HepG2 (cell line): ENCODE measurements at regions not wholly inside any gene's neighbourhood (a gene's known extent, or its start where the extent isn't known, plus 50 kb on each side); places are given as distances from the start of the nearest gene placed in this dataset.

ENCODE experiments used
- ATAC-seq: fragments of 200-7000 bp; cut with Tn5 transposase; 3 replicates; pipeline ENCODE4 v1.9.1; 2020; ENCODE audit warnings: mild to moderate bottlenecking, moderate library complexity
- BruUV-seq: library from RNA; stranded (reverse); fragments of 400-500 nt; replicated peaks from 2 replicates; lab custom pipeline; 2021; lab: Mats Ljungman, UMichigan
- CTCF ChIA-PET: fragments of 300-600 bp; formaldehyde crosslinking; extraction: SDS; loops from one replicate; lab custom pipeline; 2021; ENCODE audit warnings: low total read pairs, inconsistent platforms, low intra/inter-chr PET ratio; lab: Yijun Ruan, JAX
- POLR2A ChIA-PET: fragments of 350-600 bp; sonication (Branson Sonifier 250); formaldehyde crosslinking; loops from one replicate; lab custom pipeline; 2020; ENCODE audit warnings: antibody characterized with exemption, inconsistent platforms; lab: Yijun Ruan, JAX
- DNase-seq: peaks from one replicate; pipeline ENCODE4 v3.0.0-alpha.2; 2015; ENCODE audit warnings: low spot score
- FAIRE-seq: peaks from 3 replicates; lab custom pipeline; 2011; peaks lifted over from hg19 to GRCh38; lab: Jason Lieb, UNC
- H2AFZ ChIP-seq: one replicate; pipeline ENCODE4 v1.6.1; 2011; ENCODE audit warnings: low read length, inconsistent platforms
- H3K27ac ChIP-seq: fragments of 300-600 bp; 3 replicates; pipeline ENCODE4 v1.8.0; 2011; ENCODE audit warnings: mixed run types, mild to moderate bottlenecking, mixed read lengths, low read length, inconsistent platforms; ENCODE audit not compliant: insufficient read depth; ENCODE audit errors: extremely low read length
- H3K27me3 ChIP-seq, 2 experiments: fragments of 200-600 bp in 1 of 2; 2 replicates in 1 of 2; 3 replicates in 1 of 2; pipeline versions ENCODE4 v1.6.0 to v1.8.0; 2011; ENCODE audit warnings: low read length in 2 of 2, mild to moderate bottlenecking in 2 of 2, moderate library complexity in 2 of 2, inconsistent platforms in 1 of 2; ENCODE audit not compliant: insufficient read depth in 2 of 2, control insufficient read depth in 1 of 2
- H3K36me3 ChIP-seq, 2 experiments: fragments of 200-600 bp in 1 of 2; replicated peaks in 1 of 2; 2 replicates in 1 of 2; 3 replicates in 1 of 2; pipeline versions ENCODE4 v1.5.1 to v1.8.0; 2011; ENCODE audit warnings: low read length in 2 of 2, inconsistent platforms in 1 of 2; ENCODE audit not compliant: insufficient read depth in 2 of 2, control insufficient read depth in 1 of 2
- H3K4me1 ChIP-seq: 2 replicates; pipeline ENCODE4 v1.5.1; 2012; ENCODE audit warnings: low read length, inconsistent platforms; ENCODE audit not compliant: insufficient read depth
- H3K4me2 ChIP-seq: 2 replicates; pipeline ENCODE4 v1.6.0; 2011; ENCODE audit warnings: low read depth, low read length, inconsistent platforms
- H3K4me3 ChIP-seq, 3 experiments: fragments of 200-600 bp in 1 of 3; sonication (generic), shearing (Covaris generic) in 1 of 3; replicated peaks in 1 of 3; 2 replicates each; pipeline ENCODE4 v1.5.1; 2011 to 2016; ENCODE audit warnings: low read length in 3 of 3, inconsistent platforms in 2 of 3, low read depth in 2 of 3, mild to moderate bottlenecking in 2 of 3, control low read depth in 1 of 3, mixed read lengths in 1 of 3; ENCODE audit not compliant: insufficient read depth in 1 of 3
- H3K79me2 ChIP-seq: one replicate; pipeline ENCODE4 v1.6.1; 2011; ENCODE audit warnings: low read length, inconsistent platforms; ENCODE audit not compliant: insufficient read depth
- H3K9ac ChIP-seq: 2 replicates; pipeline ENCODE4 v1.6.0; 2011; ENCODE audit warnings: mild to moderate bottlenecking, low read depth, low read length, inconsistent platforms; ENCODE audit not compliant: insufficient read depth
- H3K9me3 ChIP-seq: 2 replicates; pipeline ENCODE4 v1.5.1; 2012; ENCODE audit warnings: mild to moderate bottlenecking, low read length
- H4K20me1 ChIP-seq: 2 replicates; pipeline ENCODE4 v1.6.0; 2011; ENCODE audit warnings: inconsistent platforms, mild to moderate bottlenecking, low read length, moderate library complexity; ENCODE audit not compliant: insufficient read depth
- AHR ChIP-seq: IDR thresholded peaks from 2 replicates; pipeline ENCODE4 v1.6.1; 2018; ENCODE audit warnings: missing genetic modification reagents, missing compliant biosample characterization
- ATF1 ChIP-seq: IDR thresholded peaks from 2 replicates; pipeline ENCODE4 v1.6.1; 2016; ENCODE audit warnings: mild to moderate bottlenecking, control low read depth
- CHD4 ChIP-seq: fragments of 200-600 bp; sonication (generic); IDR thresholded peaks from 2 replicates; pipeline ENCODE4 v1.7.0; 2017; ENCODE audit warnings: mild to moderate bottlenecking, low read length, borderline replicate concordance
- GLMP ChIP-seq: sonication (generic); formaldehyde crosslinking; IDR thresholded peaks from 2 replicates; pipeline ENCODE4 v1.9.0; 2021; ENCODE audit warnings: missing genetic modification reagents, mild to moderate bottlenecking, borderline replicate concordance
- MIXL1 ChIP-seq: IDR thresholded peaks from 2 replicates; pipeline ENCODE4 v1.6.1; 2016
- RARA ChIP-seq: IDR thresholded peaks from 2 replicates; pipeline ENCODE4 v1.6.1; 2016; ENCODE audit warnings: missing genetic modification reagents, missing compliant biosample characterization
- SALL2 ChIP-seq: sonication (generic); formaldehyde crosslinking; IDR thresholded peaks from 2 replicates; pipeline ENCODE4 v1.8.1; 2023; ENCODE audit warnings: mild to moderate bottlenecking, missing genetic modification reagents, inconsistent platforms
- TBP ChIP-seq: sonication (generic); formaldehyde crosslinking; IDR thresholded peaks from 2 replicates; pipeline ENCODE4 v1.5.0; 2020; ENCODE audit warnings: missing genetic modification reagents
- ZNF121 ChIP-seq: sonication (generic); formaldehyde crosslinking; IDR thresholded peaks from 2 replicates; pipeline ENCODE4 v1.5.0; 2020; ENCODE audit warnings: mild to moderate bottlenecking, missing genetic modification reagents
- ZNF558 ChIP-seq: sonication (generic); formaldehyde crosslinking; IDR thresholded peaks from 2 replicates; pipeline ENCODE4 v1.9.0; 2022; ENCODE audit warnings: mild to moderate bottlenecking, missing genetic modification reagents, borderline replicate concordance
- WGBS: methylation state at CpG from one replicate; pipeline ENCODE4 v1.1.6; 2017; ENCODE audit warnings: low lambda C conversion rate; 5-methylcytosine and 5-hydroxymethylcytosine counted together
- in situ Hi-C: cut with HindIII; loops from 2 replicates; pipeline ENCODE4 v1.10.0; 2017; ENCODE audit warnings: low pct_unique_long_range_greater_than_20kb; ENCODE audit not compliant: extremely low pct_ligation_motif_present
- intact Hi-C: fragments of 100-400 bp; cut with micrococcal nuclease; formaldehyde crosslinking; loops from one replicate; pipeline ENCODE4 v1.10.0; 2022; ENCODE audit not compliant: unreplicated experiment
- TF ChIP-seq, protein P1 (sequence below): conservative IDR thresholded peaks from 2 replicates; pipeline ENCODE4 v1.6.1; 2018; ENCODE audit warnings: missing genetic modification reagents

GRCh38 chr3:182737825-182738224 lies 55.5 kb upstream of the ATP11B start:
- DNase-seq (no peak), FAIRE-seq (no peak), ATAC-seq (no peak)
- Histone ChIP-seq H3K79me2 (no peaks in the 10 kb centered on the region), H3K4me1 (no peaks in the 10 kb centered on the region), H3K9me3 (no peaks in the 10 kb centered on the region), H3K4me2 (no peak overlapping the region), H3K9ac (no peak overlapping the region), H3K27me3 (peaks cover 0 to 8% of the 10 kb centered on the region in 2 experiments; a peak in 3 of 5 replicates), H3K27ac (no peak overlapping the region), H4K20me1 (no peaks in the 10 kb centered on the region), H3K36me3 (no peaks in the 10 kb centered on the region), H2AFZ (no peak overlapping the region)
- no TSS peak for BruUV-seq
- POLR2A ChIA-PET, result no interaction called here
- 50% methylated on average over 2 of the region's 2 CpGs for WGBS
- in situ Hi-C loops, result no loop called here
- intact Hi-C loops, result no loop called here
- CTCF ChIA-PET, result no interaction called here
- no peak for TF ChIP-seq TBP (CRISPR knock-in tag)
- TF ChIP-seq MIXL1 (CRISPR knock-in tag), result no peak
- no peak for TF ChIP-seq ZNF121 (CRISPR knock-in tag)
- TF ChIP-seq GLMP (CRISPR knock-in tag), result no peak
- no peak for TF ChIP-seq AHR (CRISPR knock-in tag)
- no peak for TF ChIP-seq RARA (CRISPR knock-in tag)
- TF ChIP-seq, all 625 proteins: peak for 0
- H3K4me3 ChIP-seq, result no peak overlapping the region

DNA sequence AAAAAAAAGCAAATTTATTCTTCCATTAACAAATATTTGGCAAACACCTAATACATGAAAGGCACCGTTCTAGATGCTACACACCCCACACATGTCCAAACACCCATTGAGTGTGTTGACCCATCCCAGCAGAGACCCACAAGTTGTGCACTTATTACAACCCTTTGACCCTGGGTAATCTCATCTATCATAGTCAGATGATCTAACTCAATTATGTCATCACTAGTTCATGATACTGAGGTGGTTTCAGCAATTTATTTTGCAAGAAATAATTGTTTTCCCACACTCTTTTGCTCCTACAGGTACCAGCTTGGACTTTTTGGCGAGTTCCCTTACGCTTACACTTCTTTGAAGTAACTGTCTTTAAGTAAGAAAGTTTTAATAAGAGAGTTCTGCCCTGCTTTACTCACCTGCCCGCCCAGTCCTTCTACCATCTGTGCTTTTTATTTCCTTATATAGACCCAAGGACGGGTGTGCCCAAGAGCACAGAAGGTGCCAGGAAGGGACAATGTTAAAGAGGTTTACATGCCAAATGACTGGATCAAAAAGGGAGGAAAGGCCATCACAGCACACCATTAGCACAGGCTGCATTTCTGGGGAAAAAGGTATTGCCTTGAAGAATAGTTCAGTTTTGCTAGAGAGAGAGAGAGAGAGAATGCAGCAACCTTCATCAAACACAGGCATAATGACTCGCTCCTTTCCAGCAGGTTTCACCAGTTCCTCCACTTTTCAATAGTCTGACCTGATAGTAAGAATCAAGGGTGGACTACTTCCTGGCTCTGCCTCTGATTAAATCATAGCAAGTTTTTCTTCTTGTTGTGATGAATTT lies 54.5 kb upstream of the ATP11B start:
- no peak for DNase-seq
- H3K9me3 ChIP-seq, result no peaks in the 10 kb centered on the region
- H3K4me1 ChIP-seq, result no peaks in the 10 kb centered on the region
- no peak overlapping the region for H3K27ac ChIP-seq
- POLR2A ChIA-PET, result no interaction called here
- peaks cover 0 to 8% of the 10 kb centered on the region in 2 experiments; a peak in 3 of 5 replicates for H3K27me3 ChIP-seq
- H2AFZ ChIP-seq, result no peak overlapping the region
- intact Hi-C loops (no loop called here), in situ Hi-C loops (no loop called here)
- no peak overlapping the region for H3K9ac ChIP-seq
- CTCF ChIA-PET, result no interaction called here
- H4K20me1 ChIP-seq, result no peaks in the 10 kb centered on the region
- H3K4me3 ChIP-seq, result no peak overlapping the region
- H3K4me2 ChIP-seq, result no peak overlapping the region
- WGBS, result 26% methylated on average over 6 of the region's 6 CpGs
- no TSS peak for BruUV-seq
- H3K79me2 ChIP-seq, result no peaks in the 10 kb centered on the region
- no peak for ATAC-seq
- no peaks in the 10 kb centered on the region for H3K36me3 ChIP-seq
- no peak for FAIRE-seq
- TF ChIP-seq SALL2 (CRISPR knock-in tag) (no peak), ZNF558 (CRISPR knock-in tag) (no peak), ATF1 (CRISPR knock-in tag) (no peak), CHD4 (no peak)
- TF ChIP-seq, protein P1, sequence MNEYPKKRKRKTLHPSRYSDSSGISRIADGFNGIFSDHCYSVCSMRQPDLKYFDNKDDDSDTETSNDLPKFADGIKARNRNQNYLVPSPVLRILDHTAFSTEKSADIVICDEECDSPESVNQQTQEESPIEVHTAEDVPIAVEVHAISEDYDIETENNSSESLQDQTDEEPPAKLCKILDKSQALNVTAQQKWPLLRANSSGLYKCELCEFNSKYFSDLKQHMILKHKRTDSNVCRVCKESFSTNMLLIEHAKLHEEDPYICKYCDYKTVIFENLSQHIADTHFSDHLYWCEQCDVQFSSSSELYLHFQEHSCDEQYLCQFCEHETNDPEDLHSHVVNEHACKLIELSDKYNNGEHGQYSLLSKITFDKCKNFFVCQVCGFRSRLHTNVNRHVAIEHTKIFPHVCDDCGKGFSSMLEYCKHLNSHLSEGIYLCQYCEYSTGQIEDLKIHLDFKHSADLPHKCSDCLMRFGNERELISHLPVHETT, result no peak
- TF ChIP-seq, all 625 proteins: peak for 0
